Activated T-cell treated with anti-CD3 and anti-CD28 coated beads, Interleukin-2, amount 50 U/mL, for 4 hours (primary cell): ENCODE measurements at regions not wholly inside any gene's neighbourhood (a gene's known extent, or its start where the extent isn't known, plus 50 kb on each side); places are given as distances from the start of the nearest gene placed in this dataset.
"Not testable (repeated sequence)": the region's sequence is repeated elsewhere in the genome, so short reads cannot be mapped to it uniquely, and the experiment has no call there.

Experiments
- ATAC-seq, 2 donors: fragments of 200-7000 bp; cut with Tn5 transposase; one replicate each; pipeline ENCODE4 v1.10.0; 2021
- DNase-seq: peaks from one replicate; pipeline ENCODE4 v3.0.0-alpha.2; 2020
- H3K27me3 Mint-ChIP-seq: one replicate; pipeline ENCODE4 v1.8.0; 2021; ENCODE audit warnings: low read depth, mixed read lengths
- H3K36me3 Mint-ChIP-seq: one replicate; pipeline ENCODE4 v1.8.0; 2022; ENCODE audit warnings: mixed read lengths; ENCODE audit not compliant: insufficient read depth
- H3K4me1 Mint-ChIP-seq: one replicate; pipeline ENCODE4 v1.8.0; 2021; ENCODE audit warnings: low read depth, mixed read lengths
- H3K4me3 Mint-ChIP-seq: one replicate; pipeline ENCODE4 v1.8.0; 2021; ENCODE audit warnings: mild to moderate bottlenecking, moderate library complexity, mixed read lengths
- H3K9me3 Mint-ChIP-seq: one replicate; pipeline ENCODE4 v1.8.0; 2021; ENCODE audit warnings: mixed read lengths

DNA sequence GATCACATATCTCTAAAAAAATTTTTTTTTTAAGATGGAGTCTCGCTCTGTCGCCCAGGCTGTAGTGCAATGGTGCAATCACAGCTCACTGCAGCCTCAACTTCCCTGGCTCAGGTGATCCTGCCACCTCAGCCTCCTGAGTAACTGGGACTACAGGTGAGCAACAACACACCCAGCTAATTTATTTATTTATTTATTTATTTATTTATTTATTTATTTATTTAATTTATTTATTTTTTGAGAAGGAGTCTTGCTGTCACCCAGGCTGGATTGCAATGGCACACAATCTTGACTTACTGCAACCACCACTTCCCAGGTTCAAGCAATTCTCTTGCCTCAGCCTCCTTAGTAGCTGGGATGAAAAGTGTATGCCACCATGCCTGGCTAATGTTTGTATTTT is 507.9 kb downstream of the KCNJ18 start:
- H3K36me3 Mint-ChIP-seq, DNase-seq, H3K4me1 Mint-ChIP-seq, ATAC-seq, H3K4me3 Mint-ChIP-seq, H3K27me3 Mint-ChIP-seq: not testable (repeated sequence)
- peaks cover 15% of the 10 kb centered on the region for H3K9me3 Mint-ChIP-seq

DNA sequence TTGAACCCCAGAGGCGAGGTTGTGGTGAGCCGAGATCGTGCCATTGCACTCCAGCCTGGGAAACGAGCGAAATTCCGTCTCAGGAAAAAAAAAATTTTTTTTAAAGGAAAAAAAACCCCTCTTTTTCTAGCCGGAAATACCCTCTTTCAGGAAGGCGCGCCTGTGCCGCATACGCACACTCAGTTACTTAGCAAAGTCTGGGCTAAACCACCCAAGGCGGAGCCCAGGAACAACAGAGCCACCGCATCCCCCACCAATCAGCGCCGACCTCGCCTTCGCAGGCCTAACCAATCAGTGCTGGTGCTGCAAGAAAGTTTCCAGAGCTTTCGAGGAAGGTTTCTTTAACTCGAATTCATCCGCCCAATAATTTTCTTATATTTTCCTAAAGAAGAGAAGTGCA is 510.4 kb downstream of the KCNJ18 start:
- Mint-ChIP-seq H3K27me3 (no peaks in the 10 kb centered on the region), H3K36me3 (no peaks in the 10 kb centered on the region), H3K9me3 (peaks cover 12% of the 10 kb centered on the region), H3K4me3 (no peak overlapping the region), H3K4me1 (no peaks in the 10 kb centered on the region)
- DNase-seq (no peak), ATAC-seq (peak in 1 of 2 donors; percentile 56)

DNA sequence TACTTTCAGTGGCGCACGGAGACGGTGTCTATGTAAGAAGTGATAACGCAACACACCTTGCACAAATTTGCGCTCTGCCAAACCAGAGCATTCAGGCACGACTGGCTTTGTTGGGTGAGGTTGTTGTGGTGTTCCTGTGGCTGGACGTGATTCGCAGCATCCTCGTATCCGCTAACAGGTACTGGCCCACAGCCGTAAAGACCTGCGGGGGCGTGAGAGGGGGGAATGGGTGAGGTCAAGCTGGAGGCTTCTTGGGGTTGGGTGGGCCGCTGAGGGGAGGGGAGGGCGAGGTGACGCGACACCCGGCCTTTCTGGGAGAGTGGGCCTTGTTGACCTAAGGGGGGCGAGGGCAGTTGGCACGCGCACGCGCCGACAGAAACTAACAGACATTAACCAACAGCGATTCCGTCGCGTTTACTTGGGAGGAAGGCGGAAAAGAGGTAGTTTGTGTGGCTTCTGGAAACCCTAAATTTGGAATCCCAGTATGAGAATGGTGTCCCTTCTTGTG is 510.9 kb downstream of the KCNJ18 start:
- no peak for DNase-seq
- H3K36me3 Mint-ChIP-seq, result no peaks in the 10 kb centered on the region
- no peak for ATAC-seq
- no peaks in the 10 kb centered on the region for H3K27me3 Mint-ChIP-seq
- H3K4me1 Mint-ChIP-seq, result no peaks in the 10 kb centered on the region
- H3K4me3 Mint-ChIP-seq, result no peak overlapping the region
- peaks cover 12% of the 10 kb centered on the region for H3K9me3 Mint-ChIP-seq

DNA sequence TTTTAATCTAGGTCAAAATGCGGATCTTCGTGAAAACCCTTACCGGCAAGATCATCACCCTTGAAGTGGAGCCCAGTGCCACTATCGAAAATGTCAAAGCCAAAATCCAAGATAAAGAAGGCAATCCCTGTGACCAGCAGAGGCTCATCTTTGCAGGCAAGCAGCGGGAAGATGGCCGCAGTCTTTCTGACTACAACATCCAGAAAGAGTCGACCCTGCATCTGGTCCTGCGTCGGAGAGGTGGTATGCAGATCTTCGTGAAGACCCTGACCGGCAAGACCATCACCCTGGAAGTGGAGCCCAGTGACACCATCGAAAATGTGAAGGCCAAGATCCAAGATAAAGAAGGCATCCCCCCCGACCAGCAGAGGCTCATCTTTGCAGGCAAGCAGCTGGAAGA is 511.8 kb downstream of the KCNJ18 start:
- DNase-seq, H3K36me3 Mint-ChIP-seq, ATAC-seq, H3K27me3 Mint-ChIP-seq, H3K4me1 Mint-ChIP-seq, H3K4me3 Mint-ChIP-seq: not testable (repeated sequence)
- H3K9me3 Mint-ChIP-seq, result peaks cover 12% of the 10 kb centered on the region

DNA sequence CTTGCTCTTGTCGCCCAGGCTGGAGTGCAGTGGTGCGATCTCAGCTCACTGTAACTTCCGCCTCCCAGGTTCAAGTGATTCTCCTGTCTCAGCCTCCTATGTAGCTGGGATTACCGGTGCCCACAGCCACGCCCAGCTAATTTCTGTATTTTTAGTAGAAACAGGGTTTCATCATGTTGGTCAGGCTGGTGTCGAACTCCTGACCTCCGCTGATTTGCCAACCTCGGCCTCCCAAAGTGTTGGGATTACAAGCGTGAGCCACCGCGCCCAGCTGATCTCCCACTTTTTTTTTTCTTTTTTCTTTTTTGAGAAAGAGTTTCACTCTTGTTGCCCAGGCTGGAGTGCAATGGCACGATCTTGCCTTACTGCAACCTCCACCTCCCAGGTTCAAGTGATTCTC is 517.9 kb downstream of the KCNJ18 start:
- not testable (repeated sequence) for H3K4me1 Mint-ChIP-seq, DNase-seq, ATAC-seq, H3K36me3 Mint-ChIP-seq, H3K27me3 Mint-ChIP-seq, H3K4me3 Mint-ChIP-seq, H3K9me3 Mint-ChIP-seq

DNA sequence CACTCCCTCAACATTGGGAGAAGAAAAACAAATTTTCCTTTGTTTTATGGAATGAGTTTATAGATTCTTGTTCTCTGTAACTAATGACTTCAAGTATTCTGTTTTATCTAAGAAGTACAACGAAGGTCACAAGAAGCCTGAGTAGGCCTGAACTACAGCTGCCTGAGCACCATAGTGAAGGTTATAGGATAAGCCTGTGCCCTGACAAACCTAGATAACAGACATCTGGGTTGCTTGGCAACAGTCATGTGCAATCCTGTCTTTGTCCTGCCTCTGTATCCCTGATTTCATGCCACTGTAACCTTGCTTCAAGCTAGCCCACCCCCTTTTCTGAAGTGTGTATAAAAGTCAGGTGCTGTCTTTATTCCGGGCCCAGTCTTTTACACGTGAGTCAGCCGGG is 520.8 kb downstream of the KCNJ18 start:
- not testable (repeated sequence) for H3K4me3 Mint-ChIP-seq, H3K9me3 Mint-ChIP-seq, DNase-seq, H3K27me3 Mint-ChIP-seq, H3K4me1 Mint-ChIP-seq, H3K36me3 Mint-ChIP-seq, ATAC-seq

DNA sequence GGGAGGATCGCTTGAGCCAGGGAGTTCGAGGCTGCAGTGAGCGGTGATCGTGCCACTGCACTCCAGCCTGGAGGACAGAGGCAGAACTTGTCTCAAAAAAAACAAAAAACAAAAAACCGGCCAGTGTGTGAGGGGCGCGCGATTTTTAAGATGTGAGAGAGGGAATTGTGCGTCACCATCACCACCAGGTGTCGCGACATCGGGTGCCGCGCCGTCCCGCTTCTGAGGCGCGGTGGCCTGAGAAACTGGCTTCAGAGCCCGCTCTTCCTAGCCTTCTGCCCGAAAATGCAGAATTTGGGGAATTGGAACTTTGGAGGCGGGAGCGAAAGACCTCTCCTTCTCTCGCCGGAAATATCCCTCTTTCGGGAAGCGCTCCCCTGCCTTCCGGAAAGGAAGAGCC is 524.8 kb downstream of the KCNJ18 start:
- H3K36me3 Mint-ChIP-seq, result no peaks in the 10 kb centered on the region
- no peaks in the 10 kb centered on the region for H3K27me3 Mint-ChIP-seq
- no peaks in the 10 kb centered on the region for H3K4me1 Mint-ChIP-seq
- ATAC-seq (no peak), DNase-seq (no peak)
- H3K4me3 Mint-ChIP-seq, result no peak overlapping the region
- no peaks in the 10 kb centered on the region for H3K9me3 Mint-ChIP-seq

DNA sequence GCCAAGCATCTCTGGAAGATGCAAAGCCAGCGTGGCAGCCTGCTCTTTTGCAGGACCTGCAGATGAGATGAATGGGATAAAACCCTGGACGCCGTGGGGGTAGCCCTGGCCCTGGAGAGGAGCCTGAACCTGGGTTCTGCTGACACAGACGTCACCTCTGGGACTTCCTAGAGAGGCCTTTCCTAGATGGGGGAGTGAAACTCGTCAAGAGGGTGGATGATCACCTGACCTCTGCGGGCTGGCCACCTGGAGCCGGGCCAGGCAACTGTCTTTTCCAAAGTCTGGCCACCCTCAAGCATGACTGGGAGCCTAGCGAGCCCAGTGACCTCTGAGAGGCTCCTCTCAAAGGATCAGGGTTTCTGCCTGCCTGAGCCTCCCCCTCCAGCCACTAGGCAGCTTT is 529.0 kb downstream of the KCNJ18 start:
- no peak overlapping the region for H3K4me3 Mint-ChIP-seq
- H3K36me3 Mint-ChIP-seq, result no peaks in the 10 kb centered on the region
- H3K9me3 Mint-ChIP-seq, result no peaks in the 10 kb centered on the region
- no peaks in the 10 kb centered on the region for H3K27me3 Mint-ChIP-seq
- ATAC-seq (no peak), DNase-seq (no peak)
- H3K4me1 Mint-ChIP-seq, result no peaks in the 10 kb centered on the region

DNA sequence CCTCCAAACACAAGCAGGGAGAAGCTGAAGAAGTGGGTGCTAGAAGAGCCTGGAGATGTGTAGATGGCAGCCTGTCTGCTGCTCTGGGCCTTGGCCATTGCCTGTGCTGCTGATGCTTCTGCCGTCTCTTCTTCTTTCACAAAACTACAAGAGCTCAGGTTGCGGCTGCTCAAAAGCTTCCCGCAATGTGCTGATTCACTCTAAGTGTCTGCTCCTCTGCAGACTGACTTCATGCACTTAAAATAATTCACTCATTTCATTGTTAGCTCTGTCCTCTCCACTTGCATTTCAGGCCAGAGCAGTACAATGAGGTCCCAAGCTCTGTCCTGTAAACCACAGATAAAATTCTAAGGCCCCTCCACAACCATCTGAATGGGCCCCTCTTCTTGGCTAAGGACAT is 534.2 kb downstream of the KCNJ18 start:
- not testable (repeated sequence) for H3K27me3 Mint-ChIP-seq, H3K36me3 Mint-ChIP-seq, H3K4me3 Mint-ChIP-seq, ATAC-seq, H3K4me1 Mint-ChIP-seq, H3K9me3 Mint-ChIP-seq, DNase-seq

DNA sequence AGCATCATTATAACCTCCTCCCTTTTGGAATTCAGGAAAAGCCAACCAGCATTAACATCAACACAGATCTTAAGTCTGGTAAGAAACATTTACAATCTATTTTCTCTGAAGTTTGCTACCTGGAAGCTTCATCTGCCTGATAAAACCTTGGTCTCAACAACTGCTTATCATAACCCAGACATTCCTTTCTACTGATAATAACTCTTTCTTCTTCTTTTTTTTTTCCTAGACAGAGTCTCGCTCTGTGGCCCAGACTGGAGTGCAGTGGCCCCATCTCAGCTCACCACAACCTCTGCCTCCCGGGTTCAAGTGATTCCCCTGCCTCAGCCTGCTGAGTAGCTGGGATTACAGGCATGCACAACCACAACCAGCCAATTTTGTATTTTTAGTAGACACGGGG is 534.6 kb downstream of the KCNJ18 start:
- H3K9me3 Mint-ChIP-seq, H3K4me3 Mint-ChIP-seq, ATAC-seq, DNase-seq, H3K4me1 Mint-ChIP-seq, H3K36me3 Mint-ChIP-seq, H3K27me3 Mint-ChIP-seq: not testable (repeated sequence)

DNA sequence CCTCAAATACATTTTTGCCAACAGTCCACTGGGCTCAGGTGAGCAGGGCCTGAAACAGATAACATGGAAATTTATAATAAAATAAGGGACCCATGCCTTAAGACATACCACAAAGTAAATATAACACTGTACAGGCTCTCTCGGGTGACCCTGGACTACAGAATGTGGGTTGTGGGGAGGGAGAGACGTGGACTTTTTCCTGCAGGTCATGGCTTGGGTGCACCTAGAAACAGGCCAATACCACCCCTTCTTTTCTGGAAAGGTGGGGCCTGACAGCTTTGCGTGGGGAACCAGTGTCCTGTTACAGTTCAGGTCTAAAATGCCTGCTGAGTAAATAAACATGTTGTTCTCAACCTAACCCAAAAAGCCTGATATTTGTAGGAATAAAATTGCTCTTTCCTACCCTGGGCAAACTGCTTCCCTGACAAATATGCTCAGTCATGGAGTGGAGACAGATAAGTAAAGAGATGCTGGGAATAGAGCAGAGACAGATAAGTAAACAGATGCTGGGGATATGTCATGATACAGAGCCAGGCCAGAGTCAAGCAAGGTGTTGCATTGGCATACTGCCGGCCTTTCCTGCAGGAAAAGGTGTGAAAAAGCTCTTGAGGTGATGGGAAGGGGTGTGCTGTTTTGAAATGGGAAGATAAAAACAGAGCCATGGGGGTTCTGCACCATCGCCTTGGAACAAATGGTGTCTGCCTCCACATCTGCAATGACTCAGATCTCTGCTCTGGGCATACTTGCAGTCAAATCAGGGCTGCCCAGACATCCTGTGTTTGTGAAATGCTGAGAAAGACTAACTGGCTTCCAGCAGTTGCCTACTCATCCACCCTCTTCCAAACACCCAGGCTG is 535.6 kb downstream of the KCNJ18 start:
- H3K9me3 Mint-ChIP-seq, H3K27me3 Mint-ChIP-seq, H3K36me3 Mint-ChIP-seq, DNase-seq, H3K4me3 Mint-ChIP-seq, ATAC-seq, H3K4me1 Mint-ChIP-seq: not testable (repeated sequence)

DNA sequence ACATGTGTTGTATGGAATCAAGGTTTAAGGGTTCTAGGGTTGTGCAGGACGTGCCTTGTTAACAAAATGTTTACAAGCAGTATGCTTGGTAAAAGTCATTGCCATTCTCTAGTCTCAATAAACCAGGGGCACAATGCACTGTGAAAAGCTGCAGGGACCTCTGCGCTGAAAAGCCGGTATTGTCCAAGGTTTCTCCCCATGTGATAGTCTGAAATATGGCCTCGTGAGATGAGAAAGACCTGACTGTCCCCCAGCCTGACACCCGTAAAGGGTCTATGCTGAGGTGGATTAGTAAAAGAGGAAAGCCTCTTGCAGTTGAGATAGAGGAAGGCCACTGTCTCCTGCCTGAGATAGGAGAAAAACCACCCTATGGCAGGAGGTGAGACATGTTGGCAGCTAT is 537.5 kb downstream of the KCNJ18 start:
- H3K27me3 Mint-ChIP-seq, H3K36me3 Mint-ChIP-seq, H3K4me3 Mint-ChIP-seq, DNase-seq, ATAC-seq, H3K9me3 Mint-ChIP-seq, H3K4me1 Mint-ChIP-seq: not testable (repeated sequence)

DNA sequence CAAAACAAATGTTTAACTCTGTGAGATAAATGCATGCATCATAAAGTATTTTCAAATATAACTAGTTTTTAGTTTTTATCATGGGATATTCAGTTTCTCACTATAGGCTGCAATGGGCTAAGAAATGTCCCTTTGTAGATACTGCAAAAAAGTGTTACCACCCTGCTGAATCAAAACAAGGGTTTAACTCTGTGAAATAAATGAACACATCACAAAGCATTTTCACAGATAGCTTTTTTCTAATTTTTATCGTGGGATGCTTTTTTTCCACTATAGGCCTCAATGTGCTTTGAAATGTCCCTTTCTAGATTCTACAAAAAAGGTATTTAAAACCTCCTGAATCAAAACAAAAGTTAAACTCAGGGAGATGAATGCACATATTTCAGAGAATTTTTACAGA is 541.1 kb downstream of the KCNJ18 start:
- DNase-seq (no peak), ATAC-seq (no peak)
- H3K4me1 Mint-ChIP-seq, result no peaks in the 10 kb centered on the region
- H3K9me3 Mint-ChIP-seq, result peaks cover 8% of the 10 kb centered on the region
- no peaks in the 10 kb centered on the region for H3K36me3 Mint-ChIP-seq
- no peak overlapping the region for H3K4me3 Mint-ChIP-seq
- no peaks in the 10 kb centered on the region for H3K27me3 Mint-ChIP-seq

DNA sequence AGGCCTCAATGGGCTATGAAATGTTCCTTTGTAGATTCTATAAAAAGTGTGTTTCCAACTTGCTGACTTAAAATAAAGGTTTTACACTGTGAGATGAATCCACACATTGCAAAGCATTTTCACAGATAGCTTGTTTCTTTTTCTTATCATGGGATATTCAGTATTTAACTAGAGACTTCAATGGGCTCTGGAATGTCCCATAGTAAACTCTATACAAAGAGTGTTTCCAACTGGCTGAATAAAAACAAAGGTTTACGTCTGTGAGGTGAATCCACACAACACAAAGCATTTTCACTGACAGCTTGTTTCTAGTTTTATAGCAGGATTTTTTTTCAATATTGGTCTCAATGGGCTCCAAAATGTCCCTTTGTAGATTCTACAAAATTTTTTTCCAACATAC is 550.1 kb downstream of the KCNJ18 start:
- no peaks in the 10 kb centered on the region for H3K27me3 Mint-ChIP-seq
- no peaks in the 10 kb centered on the region for H3K4me1 Mint-ChIP-seq
- H3K9me3 Mint-ChIP-seq, result no peaks in the 10 kb centered on the region

DNA sequence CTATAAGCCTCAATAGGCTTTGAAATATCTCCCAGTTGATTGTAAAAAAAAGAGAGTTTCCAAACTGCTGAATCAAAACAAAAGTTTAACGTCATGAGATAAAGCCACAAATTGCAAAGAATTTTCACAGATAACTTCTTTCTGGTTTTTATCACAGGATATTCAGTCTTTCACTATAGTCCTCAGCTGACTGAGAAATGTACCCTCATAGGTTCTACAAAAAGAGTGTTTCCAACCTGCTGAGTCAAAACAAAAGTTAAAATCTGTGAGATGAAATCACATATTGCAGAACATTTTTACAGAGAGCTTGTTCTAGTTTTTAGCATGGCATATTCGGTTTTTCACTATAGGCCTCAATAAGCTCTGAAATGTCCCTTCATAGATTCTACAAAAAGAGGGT is 559.2 kb downstream of the KCNJ18 start:
- peaks cover 3% of the 10 kb centered on the region for H3K9me3 Mint-ChIP-seq
- DNase-seq, result no peak
- no peaks in the 10 kb centered on the region for H3K27me3 Mint-ChIP-seq
- H3K4me1 Mint-ChIP-seq, result no peaks in the 10 kb centered on the region
- no peaks in the 10 kb centered on the region for H3K36me3 Mint-ChIP-seq
- ATAC-seq, result no peak
- no peak overlapping the region for H3K4me3 Mint-ChIP-seq

More for the DNA sequence above, 550.1 kb downstream of the KCNJ18 start:
- ATAC-seq (no peak), DNase-seq (no peak)
- no peaks in the 10 kb centered on the region for H3K36me3 Mint-ChIP-seq
- H3K4me3 Mint-ChIP-seq, result no peak overlapping the region
